IMR-90 (cell line): ENCODE measurements at regions not wholly inside any gene's neighbourhood (a gene's known extent, or its start where the extent isn't known, plus 50 kb on each side); places are given as distances from the start of the nearest gene placed in this dataset.

Source experiments
- ATAC-seq: fragments of 200-7000 bp; cut with Tn5 transposase; 2 replicates; pipeline ENCODE4 v1.9.1; 2020; ENCODE audit warnings: low read depth, mild to moderate bottlenecking, moderate library complexity
- BruUV-seq: library from RNA; stranded (reverse); fragments of 400-500 nt; replicated peaks from 2 replicates; lab custom pipeline; 2021; lab: Mats Ljungman, UMichigan
- CTCF ChIA-PET: fragments of 300-600 bp; formaldehyde crosslinking; extraction: SDS; loops from one replicate; lab custom pipeline; 2021; ENCODE audit warnings: antibody characterized with exemption; lab: Yijun Ruan, JAX
- POLR2A ChIA-PET: fragments of 300-600 bp; sonication (Branson Sonifier 250); formaldehyde crosslinking; loops from one replicate; lab custom pipeline; 2022; ENCODE audit warnings: antibody characterized with exemption; ENCODE audit not compliant: unreplicated experiment; lab: Charles Lee
- DNase-seq: peaks from one replicate; pipeline ENCODE4 v3.0.0; 2013
- H2AFZ ChIP-seq: replicated peaks from 2 replicates; pipeline ENCODE3; 2013; ENCODE audit warnings: low read length, mild to moderate bottlenecking; ENCODE audit not compliant: poor library complexity
- H2AK5ac ChIP-seq: 2 replicates; pipeline ENCODE4 v1.6.1; 2013; ENCODE audit warnings: low read depth, low read length, inconsistent platforms
- H2AK9ac ChIP-seq: replicated peaks from 2 replicates; pipeline ENCODE3; 2013; ENCODE audit warnings: mild to moderate bottlenecking, low read depth, low read length, moderate library complexity; ENCODE audit not compliant: poor library complexity
- H2BK120ac ChIP-seq: 2 replicates; pipeline ENCODE4 v1.6.1; 2013; ENCODE audit warnings: low read depth, low read length, inconsistent platforms
- H2BK15ac ChIP-seq: 3 replicates; pipeline ENCODE4 v1.6.1; 2013; ENCODE audit warnings: low read depth, low read length, inconsistent platforms
- H2BK20ac ChIP-seq: 2 replicates; pipeline ENCODE4 v1.6.1; 2013; ENCODE audit warnings: low read depth, mild to moderate bottlenecking, inconsistent platforms, low read length, moderate library complexity
- H2BK5ac ChIP-seq: 2 replicates; pipeline ENCODE4 v1.6.1; 2013; ENCODE audit warnings: mild to moderate bottlenecking, low read depth, low read length, inconsistent platforms; ENCODE audit not compliant: poor library complexity, severe bottlenecking
- H3K14ac ChIP-seq: replicated peaks from 2 replicates; pipeline ENCODE4 v1.6.1; 2013; ENCODE audit warnings: low read depth, low read length, inconsistent platforms
- H3K18ac ChIP-seq: 2 replicates; pipeline ENCODE4 v1.6.1; 2013; ENCODE audit warnings: low read depth, low read length, control low read depth
- H3K23ac ChIP-seq: 2 replicates; pipeline ENCODE4 v1.6.1; 2013; ENCODE audit warnings: low read depth, low read length, inconsistent platforms
- H3K27ac ChIP-seq: 2 replicates; pipeline ENCODE4 v1.5.1; 2013; ENCODE audit warnings: mild to moderate bottlenecking, control low read depth, low read length; ENCODE audit not compliant: insufficient read depth
- H3K27me3 ChIP-seq: 2 replicates; pipeline ENCODE4 v1.6.1; 2013; ENCODE audit warnings: low read length; ENCODE audit not compliant: control insufficient read depth, insufficient read depth
- H3K36me3 ChIP-seq: 2 replicates; pipeline ENCODE4 v1.6.1; 2013; ENCODE audit warnings: low read length, mixed read lengths; ENCODE audit not compliant: control insufficient read depth, insufficient read depth
- H3K4ac ChIP-seq: 2 replicates; pipeline ENCODE4 v1.6.1; 2013; ENCODE audit warnings: low read depth, low read length, inconsistent platforms
- H3K4me1 ChIP-seq: 2 replicates; pipeline ENCODE4 v1.6.1; 2013; ENCODE audit warnings: low read length, mixed read lengths; ENCODE audit not compliant: control insufficient read depth, insufficient read depth
- H3K4me2 ChIP-seq: 2 replicates; pipeline ENCODE4 v1.6.1; 2013; ENCODE audit warnings: low read depth, mild to moderate bottlenecking, control low read depth, low read length, moderate library complexity
- H3K4me3 ChIP-seq: 2 replicates; pipeline ENCODE4 v1.5.1; 2013; ENCODE audit warnings: low read depth, mild to moderate bottlenecking, control low read depth, low read length, moderate library complexity; ENCODE audit not compliant: insufficient read depth
- H3K56ac ChIP-seq: 2 replicates; pipeline ENCODE4 v1.6.1; 2013; ENCODE audit warnings: low read length, inconsistent platforms; ENCODE audit not compliant: insufficient read depth; ENCODE audit errors: extremely low read depth
- H3K79me1 ChIP-seq, 2 experiments: 2 replicates each; pipeline ENCODE4 v1.6.1; 2013; ENCODE audit warnings: low read length in 2 of 2, inconsistent platforms in 1 of 2, low read depth in 1 of 2
- H3K9ac ChIP-seq: 2 replicates; pipeline ENCODE4 v1.6.1; 2013; ENCODE audit warnings: low read depth, low read length, control low read depth
- H3K9me1 ChIP-seq: 2 replicates; pipeline ENCODE4 v1.6.1; 2013; ENCODE audit warnings: low read length, inconsistent platforms; ENCODE audit not compliant: insufficient read depth
- H3K9me3 ChIP-seq: 2 replicates; pipeline ENCODE4 v1.6.1; 2013; ENCODE audit warnings: low read length; ENCODE audit not compliant: control insufficient read depth, insufficient read depth
- H4K20me1 ChIP-seq: 2 replicates; pipeline ENCODE4 v1.6.1; 2013; ENCODE audit warnings: low read length, inconsistent platforms; ENCODE audit not compliant: insufficient read depth
- H4K5ac ChIP-seq: 2 replicates; pipeline ENCODE4 v1.6.1; 2013; ENCODE audit warnings: mild to moderate bottlenecking, low read depth, low read length, control low read depth
- H4K8ac ChIP-seq, 2 experiments: 2 replicates each; pipeline ENCODE4 v1.6.1; 2013; ENCODE audit warnings: low read depth in 2 of 2, low read length in 2 of 2, control low read depth in 1 of 2, inconsistent platforms in 1 of 2
- H4K91ac ChIP-seq: 2 replicates; pipeline ENCODE4 v1.6.1; 2013; ENCODE audit warnings: low read depth, low read length, inconsistent platforms; ENCODE audit not compliant: insufficient read depth
- CHD1 ChIP-seq: IDR thresholded peaks from 2 replicates; pipeline ENCODE4 v1.6.1; 2012; ENCODE audit warnings: low read depth, low read length, improper control_type of control experiment
- ELK1 ChIP-seq: fragments of 150-350 bp; IDR thresholded peaks from 2 replicates; pipeline ENCODE4 v1.6.1; 2016; ENCODE audit warnings: low read depth, mild to moderate bottlenecking, low read length, moderate library complexity, borderline replicate concordance
- MAFK ChIP-seq: IDR thresholded peaks from 2 replicates; pipeline ENCODE4 v1.6.1; 2012; ENCODE audit warnings: low read depth, low read length, improper control_type of control experiment
- MAZ ChIP-seq: IDR thresholded peaks from 2 replicates; pipeline ENCODE4 v1.6.1; 2012; ENCODE audit warnings: low read depth, mild to moderate bottlenecking, low read length, improper control_type of control experiment, moderate library complexity, borderline replicate concordance
- POLR2A ChIP-seq: IDR thresholded peaks from 2 replicates; pipeline ENCODE4 v1.6.1; 2012; ENCODE audit warnings: mild to moderate bottlenecking, low read depth, low read length
- RFX5 ChIP-seq: IDR thresholded peaks from 2 replicates; pipeline ENCODE4 v1.8.0; 2012; ENCODE audit warnings: low read depth, mild to moderate bottlenecking, low read length, moderate library complexity
- USF2 ChIP-seq: fragments of 150-350 bp; IDR thresholded peaks from 2 replicates; pipeline ENCODE4 v1.6.1; 2017; ENCODE audit warnings: mild to moderate bottlenecking, antibody characterized with exemption, low read length, low read depth
- WGBS, 2 experiments: methylation state at CpG; one replicate each; pipeline versions ENCODE4 v1.1.5 to v1.1.7; 2013; ENCODE audit warnings: missing lambda C conversion rate in 2 of 2; ENCODE audit not compliant: insufficient read length in 1 of 2; ENCODE audit errors: extremely low coverage in 2 of 2; 5-methylcytosine and 5-hydroxymethylcytosine counted together
- dilution Hi-C: fragments of 300-500 bp; cut with HindIII; formaldehyde crosslinking; loops from one replicate; pipeline ENCODE4 v1.14.3; 2018; ENCODE audit warnings: low sequenced_read_pairs; ENCODE audit not compliant: unreplicated experiment
- in situ Hi-C: fragments of 300-500 bp; cut with MboI; formaldehyde crosslinking; loops from 3 replicates; pipeline ENCODE4 v1.14.3; 2019; ENCODE audit warnings: low sequenced_read_pairs, inconsistent platforms, mixed read lengths
- intact Hi-C: fragments of 100-400 bp; cut with micrococcal nuclease; formaldehyde crosslinking; loops from 2 replicates; pipeline ENCODE4 v1.10.0; 2022

GRCh38 chrX:110428144-110428543 lies 69.5 kb downstream of the RTL9 start:
- H3K79me1 ChIP-seq, result no peaks in the 10 kb centered on the region
- no peak overlapping the region for H4K8ac ChIP-seq
- TF ChIP-seq POLR2A (no peak), MAFK (no peak), USF2 (no peak), RFX5 (no peak), CHD1 (no peak), ELK1 (no peak), MAZ (no peak)
- no peak overlapping the region for H2BK20ac ChIP-seq
- no peak overlapping the region for H3K4ac ChIP-seq
- 48% methylated on average over 2 of the region's 3 CpGs; no CpG with 5 or more reads in 1 of the 2 experiments for WGBS, 2 experiments
- no peak overlapping the region for H3K9ac ChIP-seq
- H2BK15ac ChIP-seq, result no peak overlapping the region
- dilution Hi-C loops, result no loop called here
- in situ Hi-C loops, result no loop called here
- no peak overlapping the region for H2BK120ac ChIP-seq
- no peak overlapping the region for H3K18ac ChIP-seq
- peaks cover 24% of the 10 kb centered on the region for H3K27me3 ChIP-seq
- H3K9me1 ChIP-seq, result no peaks in the 10 kb centered on the region
- no peak overlapping the region for H3K4me3 ChIP-seq
- H3K23ac ChIP-seq, result no peak overlapping the region
- H3K14ac ChIP-seq, result no peak overlapping the region
- H4K5ac ChIP-seq, result no peak overlapping the region
- no peaks in the 10 kb centered on the region for H3K4me1 ChIP-seq
- no peaks in the 10 kb centered on the region for H3K36me3 ChIP-seq
- no peaks in the 10 kb centered on the region for H4K20me1 ChIP-seq
- CTCF ChIA-PET, result no interaction called here
- no peak overlapping the region for H4K91ac ChIP-seq
- no peak overlapping the region for H2AFZ ChIP-seq
- no TSS peak for BruUV-seq
- H3K9me3 ChIP-seq, result no peaks in the 10 kb centered on the region
- no peak overlapping the region for H3K56ac ChIP-seq
- H3K4me2 ChIP-seq, result no peak overlapping the region
- no peak overlapping the region for H3K27ac ChIP-seq
- ATAC-seq (peak; percentile 51; the same call in 1 of the 2 replicates), DNase-seq (no peak)
- intact Hi-C loops, result no loop called here
- no peak overlapping the region for H2AK5ac ChIP-seq
- H2AK9ac ChIP-seq, result no peak overlapping the region
- H2BK5ac ChIP-seq, result no peak overlapping the region
- POLR2A ChIA-PET, result no interaction called here
